HG03565 (cell line): ENCODE measurements at regions not wholly inside any gene's neighbourhood (a gene's known extent, or its start where the extent isn't known, plus 50 kb on each side); places are given as distances from the start of the nearest gene placed in this dataset.

Experiments used
- ATAC-seq: cut with Tn5 transposase; IDR thresholded peaks from one replicate; pipeline ENCODE4 v1.9.1; 2021; ENCODE audit warnings: mild to moderate bottlenecking, moderate library complexity; ENCODE audit not compliant: unreplicated experiment

- no peak for ATAC-seq
Measured at GRCh38 chr7:94261067-94261466, 133.6 kb upstream of the COL1A2 start.

GRCh38 chr7:94264756-94265155 lies 129.9 kb upstream of the COL1A2 start:
- no peak for ATAC-seq

DNA sequence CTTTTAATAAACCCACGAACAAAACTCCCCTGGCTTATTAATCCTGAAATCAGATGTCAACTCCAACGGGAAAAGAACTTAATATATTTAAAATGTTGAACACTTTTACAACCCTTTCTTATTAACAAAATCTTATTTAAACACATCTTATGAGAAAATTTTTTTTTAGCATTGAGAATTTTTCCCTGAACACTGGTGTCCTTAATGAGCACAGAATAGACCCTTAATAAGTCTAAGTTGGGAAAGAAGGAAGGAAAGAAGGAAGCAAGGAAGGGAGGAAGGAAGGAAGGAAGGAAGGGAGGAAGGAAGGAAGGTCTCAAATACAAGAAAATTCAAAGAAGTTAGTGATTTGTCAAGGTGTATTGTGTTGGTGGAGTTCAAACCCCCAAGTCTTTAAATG lies 129.2 kb upstream of the COL1A2 start:
- ATAC-seq, result no peak

GRCh38 chr7:94266238-94266644 lies 128.5 kb upstream of the COL1A2 start:
- no peak for ATAC-seq

GRCh38 chr7:94270772-94271171 lies 123.9 kb upstream of the COL1A2 start:
- no peak for ATAC-seq

GRCh38 chr7:94272821-94273583 lies 121.7 kb upstream of the COL1A2 start:
- ATAC-seq, result no peak

DNA sequence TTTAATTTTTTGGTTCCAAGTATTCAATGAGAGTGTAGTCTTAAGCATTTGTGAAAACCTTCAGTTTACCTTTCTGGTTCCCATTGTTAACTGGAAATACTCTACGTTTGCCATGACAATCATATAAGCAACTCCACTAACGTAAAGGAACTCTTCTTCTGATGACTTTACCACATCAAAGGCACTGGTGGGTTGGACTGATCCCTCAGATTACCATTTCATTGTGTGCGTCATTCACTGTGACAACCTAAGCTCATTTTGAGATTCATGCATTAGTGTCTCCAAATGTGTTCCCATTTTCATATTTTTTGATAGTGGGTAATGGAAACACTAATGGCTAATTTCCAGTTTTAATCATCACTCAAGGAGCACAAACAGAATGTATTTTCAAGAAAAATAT lies 119.9 kb upstream of the COL1A2 start:
- no peak for ATAC-seq

DNA sequence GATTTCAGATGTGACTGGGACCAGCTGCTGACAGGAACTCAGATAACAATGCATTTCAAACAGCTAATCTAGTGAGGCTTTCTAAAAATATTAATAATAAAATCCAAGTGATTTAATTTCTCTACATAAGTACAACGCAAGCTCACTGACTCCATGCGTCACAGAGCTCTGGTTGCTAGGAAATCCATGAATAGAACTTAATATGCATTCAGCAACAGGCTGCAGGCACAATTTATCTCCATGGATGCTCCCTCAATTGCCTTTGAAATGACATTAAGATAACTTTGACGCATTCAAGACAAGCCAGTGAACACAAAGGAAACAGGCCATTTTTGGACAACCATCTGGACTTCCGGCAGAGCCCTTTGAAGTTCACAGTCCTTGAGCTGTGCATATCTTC lies 118.7 kb upstream of the COL1A2 start:
- no peak for ATAC-seq

- peak; percentile 54 for ATAC-seq
Measured at GRCh38 chr7:94276795-94277194, 117.9 kb upstream of the COL1A2 start.

GRCh38 chr7:94277236-94277635 lies 117.5 kb upstream of the COL1A2 start:
- no peak for ATAC-seq

GRCh38 chr7:94280851-94281250 lies 113.8 kb upstream of the COL1A2 start:
- no peak for ATAC-seq

DNA sequence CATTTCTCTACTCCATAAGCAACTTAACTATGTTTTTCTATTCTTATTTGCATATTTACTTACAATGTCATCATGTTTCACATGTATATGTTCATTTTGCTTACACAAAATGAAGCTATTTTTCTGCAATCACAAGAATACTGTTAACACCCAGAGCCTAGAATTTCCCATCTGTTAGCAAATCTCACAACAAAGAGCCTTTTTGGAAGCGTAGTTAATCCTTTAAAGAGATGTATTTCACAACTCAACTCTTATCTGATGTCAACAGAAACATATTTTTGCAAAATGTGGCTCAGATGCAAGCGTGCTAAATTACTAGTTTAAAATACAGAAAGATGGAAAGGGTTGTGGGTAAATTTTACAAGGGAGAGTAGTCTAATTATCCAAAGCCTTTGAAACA lies 110.6 kb upstream of the COL1A2 start:
- ATAC-seq, result no peak

- ATAC-seq, result no peak
Measured at GRCh38 chr7:94286111-94286510, 108.6 kb upstream of the COL1A2 start.

GRCh38 chr7:94288096-94288495 lies 106.6 kb upstream of the COL1A2 start:
- ATAC-seq, result no peak

DNA sequence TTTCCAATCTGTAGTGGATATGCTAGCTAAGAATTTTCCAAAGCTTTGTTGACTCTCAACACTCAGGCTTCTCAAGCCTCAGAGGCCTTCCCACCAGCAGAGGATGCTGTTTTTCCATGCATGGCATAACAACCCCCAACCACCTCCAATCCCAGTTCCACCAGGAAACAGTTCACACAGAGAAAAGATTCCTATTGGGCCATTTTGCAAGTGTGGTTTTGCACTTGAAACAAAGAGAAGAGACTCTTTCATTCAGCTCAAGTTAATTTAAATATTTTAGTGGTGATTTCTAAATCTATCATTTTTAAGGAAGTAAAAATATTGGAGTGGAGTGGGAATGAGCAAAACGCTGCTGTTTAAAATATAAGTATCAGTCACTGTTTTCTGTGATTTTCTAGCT lies 105.6 kb upstream of the COL1A2 start:
- no peak for ATAC-seq

- no peak for ATAC-seq
Measured at GRCh38 chr7:94294471-94295131, 100.1 kb upstream of the COL1A2 start.

GRCh38 chr7:94295850-94296249 lies 98.8 kb upstream of the COL1A2 start:
- no peak for ATAC-seq

- no peak for ATAC-seq
Measured at GRCh38 chr7:94296881-94297280, 97.8 kb upstream of the COL1A2 start.

GRCh38 chr7:94297397-94297838 lies 97.3 kb upstream of the COL1A2 start:
- no peak for ATAC-seq

DNA sequence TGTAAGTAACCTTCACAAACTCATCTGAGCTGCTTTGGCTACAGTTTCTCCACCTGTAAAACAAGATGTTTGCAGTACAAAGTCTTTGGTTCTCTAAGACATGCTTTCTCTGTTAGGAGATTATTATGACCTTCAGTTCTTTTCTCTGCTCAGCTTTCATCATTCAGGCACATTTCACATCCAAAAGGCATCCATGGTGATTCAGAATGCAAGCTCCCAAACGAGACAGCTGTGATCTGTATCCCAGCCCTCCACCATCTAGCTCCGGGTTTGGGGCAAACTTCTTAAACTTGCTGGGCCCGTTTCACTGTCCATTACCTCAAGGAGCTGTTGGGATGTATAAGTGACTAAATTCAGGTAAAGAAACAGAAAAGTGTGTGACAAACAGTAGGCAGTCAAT lies 95.8 kb upstream of the COL1A2 start:
- ATAC-seq, result no peak

- ATAC-seq, result no peak
Measured at GRCh38 chr7:94300176-94300835, 94.4 kb upstream of the COL1A2 start.

GRCh38 chr7:94301024-94301586 lies 93.6 kb upstream of the COL1A2 start:
- ATAC-seq, result no peak
